ENCODE measurements at regions not wholly inside any gene's neighbourhood (a gene's known extent, or its start where the extent isn't known, plus 50 kb on each side); places are given as distances from the start of the nearest gene placed in this dataset.

DNA sequence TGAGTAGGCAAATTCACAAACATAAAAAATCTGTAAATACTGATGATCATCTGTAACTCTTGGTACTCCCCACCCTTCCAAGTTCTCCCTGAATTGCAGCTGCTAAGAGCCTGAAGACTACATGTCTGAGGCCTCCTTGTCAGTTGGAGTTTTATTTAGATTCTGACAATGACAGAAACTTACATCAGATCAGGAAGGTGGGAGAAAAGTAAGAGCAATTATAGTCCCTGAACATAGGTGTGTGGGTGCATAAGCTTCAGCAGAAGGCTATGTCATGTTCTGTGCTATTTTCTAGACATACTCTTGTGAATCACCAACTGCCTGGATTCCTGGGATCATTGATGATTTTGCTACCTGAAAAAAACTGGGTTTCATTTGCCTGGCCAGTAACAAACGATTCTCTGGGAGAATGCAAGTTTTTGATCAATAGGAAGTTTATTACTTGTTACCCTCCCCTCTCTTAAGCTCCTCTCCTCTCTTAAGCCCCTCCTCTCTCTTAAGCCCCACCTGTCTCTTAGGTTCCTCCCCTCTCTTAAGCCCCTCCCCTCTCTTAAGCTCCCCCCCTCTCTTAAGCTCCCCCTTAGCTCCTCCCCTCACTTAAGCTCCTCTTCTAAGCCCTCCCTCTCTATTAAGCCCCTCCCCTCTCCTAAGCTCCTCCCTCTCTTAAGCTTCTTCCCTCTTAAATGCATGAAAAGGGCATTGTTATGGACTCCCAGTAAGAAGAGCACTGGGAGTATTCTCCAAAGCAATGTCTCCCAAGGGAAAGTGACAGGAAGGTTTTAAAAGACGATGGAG lies 1183.4 kb upstream of the AUTS2 start:
- no peak overlapping the region for H4K8ac ChIP-seq (ENCODE audit: low read length)
- H3K27ac ChIP-seq (ENCODE audit: low read length, poor library complexity, severe bottlenecking), result no peak overlapping the region
- H4K91ac ChIP-seq (ENCODE audit: low read length), result no peak overlapping the region
- no peak overlapping the region for H3K14ac ChIP-seq (ENCODE audit: low read length in 2 of 2)
- no peak overlapping the region for H2BK15ac ChIP-seq (ENCODE audit: low read depth, poor library complexity, severe bottlenecking)
- H2AK5ac ChIP-seq (ENCODE audit: low read length, severe bottlenecking), result no peak overlapping the region
- H3K4me2 ChIP-seq (ENCODE audit: low read length, poor library complexity, severe bottlenecking), result no peak overlapping the region
- no peak overlapping the region for H2BK12ac ChIP-seq (ENCODE audit: low read length in 2 of 2)
- H3K23ac ChIP-seq (ENCODE audit: low read length in 2 of 2), result no peak overlapping the region
- no peaks in the 10 kb centered on the region for H3K79me1 ChIP-seq (replicated peaks; ENCODE audit: low read length, poor library complexity, severe bottlenecking)
- H3K9ac ChIP-seq (ENCODE audit: low read length), result no peak overlapping the region
- no peak overlapping the region for H3K4ac ChIP-seq (ENCODE audit: low read depth in 1 of 2, low read length in 2 of 2)
- H3K4me1 ChIP-seq (ENCODE audit: control insufficient read depth, insufficient read depth, low read depth, low read length), result no peaks in the 10 kb centered on the region
- no peak overlapping the region for H2BK5ac ChIP-seq (ENCODE audit: low read depth, low read length, poor library complexity, severe bottlenecking)
- H3K18ac ChIP-seq (ENCODE audit: low read depth in 1 of 2, low read length in 2 of 2), result no peak overlapping the region
- no peaks in the 10 kb centered on the region for H3K27me3 ChIP-seq (ENCODE audit: control insufficient read depth in 1 of 2, insufficient read depth in 1 of 2, low read length in 2 of 2)
- no peak for DNase-seq
- WGBS, result 67% methylated on average over 2 of the region's 2 CpGs
- no peak overlapping the region for H3K4me3 ChIP-seq (ENCODE audit: insufficient read depth in 1 of 2, low read depth in 1 of 2, low read length in 2 of 2)
- H2AFZ ChIP-seq (ENCODE audit: low read depth, low read length), result no peak overlapping the region
- peaks cover 5% of the 10 kb centered on the region for H3K9me3 ChIP-seq (ENCODE audit: control insufficient read depth, low read length)
- H3K36me3 ChIP-seq (ENCODE audit: control insufficient read depth in 1 of 2, insufficient read depth in 2 of 2, low read depth in 1 of 2, low read length in 2 of 2), result no peaks in the 10 kb centered on the region
- no peak overlapping the region for H2BK120ac ChIP-seq (ENCODE audit: low read depth, low read length)

DNA sequence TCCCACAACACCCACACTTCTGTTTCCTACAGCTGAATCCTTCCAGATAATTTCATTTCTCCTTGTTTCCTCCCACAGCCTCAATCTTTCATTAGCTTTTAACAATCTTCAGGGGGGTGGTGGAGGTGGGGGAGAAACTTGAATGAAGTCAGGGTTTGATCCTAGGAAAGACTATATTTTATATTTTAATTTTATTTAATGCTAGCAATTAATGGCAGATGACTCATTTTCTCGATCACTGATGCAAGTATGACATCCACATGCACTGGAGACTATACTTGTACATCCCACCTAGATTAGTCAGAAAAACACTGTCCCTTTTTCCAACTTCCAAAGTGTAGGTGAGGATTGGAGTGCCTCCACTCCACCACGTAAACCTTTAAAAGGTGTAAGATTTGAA lies 1181.3 kb upstream of the AUTS2 start:
- H3K27ac ChIP-seq (ENCODE audit: low read length, poor library complexity, severe bottlenecking), result no peak overlapping the region
- H3K9ac ChIP-seq (ENCODE audit: low read length), result no peak overlapping the region
- H3K4me2 ChIP-seq (ENCODE audit: low read length, poor library complexity, severe bottlenecking), result no peak overlapping the region
- DNase-seq, result no peak
- H3K23ac ChIP-seq (ENCODE audit: low read length in 2 of 2), result no peak overlapping the region
- H2AFZ ChIP-seq (ENCODE audit: low read depth, low read length), result no peak overlapping the region
- H3K27me3 ChIP-seq (ENCODE audit: control insufficient read depth in 1 of 2, insufficient read depth in 1 of 2, low read length in 2 of 2), result no peaks in the 10 kb centered on the region
- no peak overlapping the region for H3K14ac ChIP-seq (ENCODE audit: low read length in 2 of 2)
- no peak overlapping the region for H3K18ac ChIP-seq (ENCODE audit: low read depth in 1 of 2, low read length in 2 of 2)
- 73% methylated on average over 2 of the region's 2 CpGs for WGBS
- no peak overlapping the region for H4K8ac ChIP-seq (ENCODE audit: low read length)
- no peak overlapping the region for H2BK12ac ChIP-seq (ENCODE audit: low read length in 2 of 2)
- H2BK120ac ChIP-seq (ENCODE audit: low read depth, low read length), result no peak overlapping the region
- no peak overlapping the region for H2AK5ac ChIP-seq (ENCODE audit: low read length, severe bottlenecking)
- H3K79me1 ChIP-seq (replicated peaks; ENCODE audit: low read length, poor library complexity, severe bottlenecking), result no peaks in the 10 kb centered on the region
- no peak overlapping the region for H2BK5ac ChIP-seq (ENCODE audit: low read depth, low read length, poor library complexity, severe bottlenecking)
- H3K36me3 ChIP-seq (ENCODE audit: control insufficient read depth in 1 of 2, insufficient read depth in 2 of 2, low read depth in 1 of 2, low read length in 2 of 2), result no peaks in the 10 kb centered on the region
- H3K4me1 ChIP-seq (ENCODE audit: control insufficient read depth, insufficient read depth, low read depth, low read length), result no peaks in the 10 kb centered on the region
- no peak overlapping the region for H2BK15ac ChIP-seq (ENCODE audit: low read depth, poor library complexity, severe bottlenecking)
- no peak overlapping the region for H3K4me3 ChIP-seq (ENCODE audit: insufficient read depth in 1 of 2, low read depth in 1 of 2, low read length in 2 of 2)
- no peak overlapping the region for H4K91ac ChIP-seq (ENCODE audit: low read length)
- no peak overlapping the region for H3K4ac ChIP-seq (ENCODE audit: low read depth in 1 of 2, low read length in 2 of 2)
- peaks cover 7% of the 10 kb centered on the region for H3K9me3 ChIP-seq (ENCODE audit: control insufficient read depth, low read length)

DNA sequence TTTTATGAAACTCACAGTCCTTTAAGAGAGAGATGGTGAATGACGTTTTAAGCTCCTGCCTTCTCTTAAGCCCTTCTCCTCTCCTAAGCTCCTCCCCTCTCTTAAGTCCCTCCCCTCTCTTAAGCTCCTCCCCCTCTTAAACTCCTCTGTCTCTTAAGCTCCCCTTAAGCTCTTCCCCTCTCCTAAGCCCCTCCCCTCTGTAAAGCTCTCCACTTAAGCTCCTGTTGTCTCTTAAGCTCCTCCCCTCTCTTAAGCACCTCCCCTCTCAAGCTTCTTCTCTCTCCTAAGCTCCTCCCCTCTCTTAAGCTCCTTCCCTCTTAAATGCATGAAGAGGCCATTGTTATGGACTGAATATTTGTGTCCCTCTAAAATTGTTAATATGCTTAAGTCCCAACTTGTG lies 1180.6 kb upstream of the AUTS2 start:
- 87% methylated on average over 1 of the region's 1 CpG for WGBS
- Histone ChIP-seq H3K4me3 (ENCODE audit: insufficient read depth in 1 of 2, low read depth in 1 of 2, low read length in 2 of 2) (no peak overlapping the region), H3K36me3 (ENCODE audit: control insufficient read depth in 1 of 2, insufficient read depth in 2 of 2, low read depth in 1 of 2, low read length in 2 of 2) (no peaks in the 10 kb centered on the region), H3K9ac (ENCODE audit: low read length) (no peak overlapping the region), H4K91ac (ENCODE audit: low read length) (no peak overlapping the region), H4K8ac (ENCODE audit: low read length) (no peak overlapping the region), H3K4me2 (ENCODE audit: low read length, poor library complexity, severe bottlenecking) (no peak overlapping the region), H3K79me1 (replicated peaks; ENCODE audit: low read length, poor library complexity, severe bottlenecking) (no peaks in the 10 kb centered on the region), H3K18ac (ENCODE audit: low read depth in 1 of 2, low read length in 2 of 2) (no peak overlapping the region), H3K4ac (ENCODE audit: low read depth in 1 of 2, low read length in 2 of 2) (no peak overlapping the region), H2AK5ac (ENCODE audit: low read length, severe bottlenecking) (no peak overlapping the region), H2AFZ (ENCODE audit: low read depth, low read length) (no peak overlapping the region), H2BK15ac (ENCODE audit: low read depth, poor library complexity, severe bottlenecking) (no peak overlapping the region), H3K27ac (ENCODE audit: low read length, poor library complexity, severe bottlenecking) (no peak overlapping the region), H3K27me3 (ENCODE audit: control insufficient read depth in 1 of 2, insufficient read depth in 1 of 2, low read length in 2 of 2) (no peaks in the 10 kb centered on the region), H3K14ac (ENCODE audit: low read length in 2 of 2) (no peak overlapping the region), H3K9me3 (ENCODE audit: control insufficient read depth, low read length) (peaks cover 7% of the 10 kb centered on the region), H3K23ac (ENCODE audit: low read length in 2 of 2) (no peak overlapping the region), H2BK120ac (ENCODE audit: low read depth, low read length) (no peak overlapping the region), H2BK12ac (ENCODE audit: low read length in 2 of 2) (no peak overlapping the region), H2BK5ac (ENCODE audit: low read depth, low read length, poor library complexity, severe bottlenecking) (no peak overlapping the region), H3K4me1 (ENCODE audit: control insufficient read depth, insufficient read depth, low read depth, low read length) (no peaks in the 10 kb centered on the region)
- DNase-seq, result no peak

DNA sequence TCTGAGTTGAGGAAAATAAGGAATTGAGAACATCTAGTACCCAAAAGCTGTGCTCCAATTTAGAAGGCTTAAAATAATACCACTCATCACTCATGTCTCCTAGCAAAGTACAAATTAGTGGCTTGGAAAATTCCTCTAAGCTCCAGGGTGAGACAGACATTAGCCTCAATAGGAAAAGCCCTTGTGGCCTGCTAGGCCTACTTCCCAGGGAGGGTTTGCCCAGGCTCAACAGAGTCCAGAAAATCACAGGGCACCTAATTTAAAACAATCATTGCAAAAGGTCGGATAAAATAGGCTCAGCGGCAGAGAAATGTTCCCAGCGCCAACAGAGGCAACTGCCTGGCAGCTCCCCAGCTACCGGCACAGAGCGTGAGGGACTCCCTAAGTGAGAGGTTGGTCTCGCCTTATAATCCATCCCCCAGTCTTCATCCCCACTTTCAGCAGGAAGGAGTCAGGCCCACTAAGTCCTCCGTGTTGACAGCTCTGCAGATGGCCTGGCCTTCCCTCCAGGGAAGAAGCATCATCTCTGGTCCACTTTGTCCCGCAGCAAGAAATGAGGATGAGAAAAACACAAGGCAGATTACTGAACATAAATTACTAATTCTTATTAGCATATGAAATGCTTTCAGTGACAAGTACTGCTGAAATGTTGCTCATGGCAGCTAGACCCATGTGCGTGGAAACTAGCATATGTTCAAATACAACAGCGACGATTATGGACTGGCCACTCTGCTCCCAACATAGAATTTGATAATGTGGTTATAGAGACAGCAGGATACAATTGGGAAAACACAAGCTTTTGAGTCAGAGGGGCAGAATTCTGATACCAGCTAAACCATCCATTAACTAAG lies 1177.7 kb upstream of the AUTS2 start:
- Histone ChIP-seq H2AK5ac (ENCODE audit: low read length, severe bottlenecking) (no peak overlapping the region), H3K9me3 (ENCODE audit: control insufficient read depth, low read length) (peaks cover 7% of the 10 kb centered on the region), H3K4me1 (ENCODE audit: control insufficient read depth, insufficient read depth, low read depth, low read length) (no peaks in the 10 kb centered on the region), H3K4me2 (ENCODE audit: low read length, poor library complexity, severe bottlenecking) (no peak overlapping the region), H3K79me1 (replicated peaks; ENCODE audit: low read length, poor library complexity, severe bottlenecking) (no peaks in the 10 kb centered on the region), H3K23ac (ENCODE audit: low read length in 2 of 2) (no peak overlapping the region), H3K36me3 (ENCODE audit: control insufficient read depth in 1 of 2, insufficient read depth in 2 of 2, low read depth in 1 of 2, low read length in 2 of 2) (no peaks in the 10 kb centered on the region), H3K18ac (ENCODE audit: low read depth in 1 of 2, low read length in 2 of 2) (no peak overlapping the region), H4K91ac (ENCODE audit: low read length) (no peak overlapping the region), H2BK5ac (ENCODE audit: low read depth, low read length, poor library complexity, severe bottlenecking) (no peak overlapping the region), H4K8ac (ENCODE audit: low read length) (no peak overlapping the region), H3K4ac (ENCODE audit: low read depth in 1 of 2, low read length in 2 of 2) (no peak overlapping the region), H2AFZ (ENCODE audit: low read depth, low read length) (no peak overlapping the region), H2BK15ac (ENCODE audit: low read depth, poor library complexity, severe bottlenecking) (no peak overlapping the region), H3K14ac (ENCODE audit: low read length in 2 of 2) (no peak overlapping the region), H2BK120ac (ENCODE audit: low read depth, low read length) (no peak overlapping the region), H3K4me3 (ENCODE audit: insufficient read depth in 1 of 2, low read depth in 1 of 2, low read length in 2 of 2) (no peak overlapping the region), H2BK12ac (ENCODE audit: low read length in 2 of 2) (no peak overlapping the region), H3K9ac (ENCODE audit: low read length) (no peak overlapping the region), H3K27ac (ENCODE audit: low read length, poor library complexity, severe bottlenecking) (no peak overlapping the region), H3K27me3 (ENCODE audit: control insufficient read depth in 1 of 2, insufficient read depth in 1 of 2, low read length in 2 of 2) (no peaks in the 10 kb centered on the region)
- no peak for DNase-seq
- 89% methylated on average over 10 of the region's 11 CpGs for WGBS
